ENCODE measurements at regions not wholly inside any gene's neighbourhood (a gene's known extent, or its start where the extent isn't known, plus 50 kb on each side); places are given as distances from the start of the nearest gene placed in this dataset.
"Not testable (repeated sequence)": the region's sequence is repeated elsewhere in the genome, so short reads cannot be mapped to it uniquely, and the experiment has no call there.

- no peak for DNase-seq (ENCODE audit: low spot score)
Observed at GRCh38 chr12:59345406-59345805, 250.4 kb upstream of the SLC16A7 start.

- no peak for DNase-seq (ENCODE audit: low spot score)
Observed at GRCh38 chr12:59344224-59344623, 251.6 kb upstream of the SLC16A7 start.

- no peak for DNase-seq (ENCODE audit: low spot score)
Observed at GRCh38 chr12:59329462-59329861, 266.4 kb upstream of the SLC16A7 start.

GRCh38 chr12:59328395-59329075, 267.3 kb upstream of the SLC16A7 start:
- DNase-seq (ENCODE audit: low spot score): not testable (repeated sequence)

- not testable (repeated sequence) for DNase-seq (ENCODE audit: low spot score)
Observed at GRCh38 chr12:59326457-59326856, 269.4 kb upstream of the SLC16A7 start.

- no peak for DNase-seq (ENCODE audit: low spot score)
Observed at GRCh38 chr12:59322473-59322872, 273.4 kb upstream of the SLC16A7 start.

GRCh38 chr12:59321278-59321677, 274.6 kb upstream of the SLC16A7 start:
- DNase-seq (ENCODE audit: low spot score): no peak

- DNase-seq (ENCODE audit: low spot score): no peak
Observed at GRCh38 chr12:59320112-59320511, 275.7 kb upstream of the SLC16A7 start.

GRCh38 chr12:59318940-59319339, 276.9 kb upstream of the SLC16A7 start:
- no peak for DNase-seq (ENCODE audit: low spot score)

GRCh38 chr12:59317598-59317997, 278.2 kb upstream of the SLC16A7 start:
- no peak for DNase-seq (ENCODE audit: low spot score)

GRCh38 chr12:59316938-59317337, 278.9 kb upstream of the SLC16A7 start:
- no peak for DNase-seq (ENCODE audit: low spot score)

- DNase-seq (ENCODE audit: low spot score): not testable (repeated sequence)
Observed at GRCh38 chr12:59316354-59316753, 279.5 kb upstream of the SLC16A7 start.

GRCh38 chr12:59314209-59314608, 281.6 kb upstream of the SLC16A7 start:
- DNase-seq (ENCODE audit: low spot score): no peak

GRCh38 chr12:59304077-59304721, 291.6 kb upstream of the SLC16A7 start:
- DNase-seq (ENCODE audit: low spot score): no peak

- no peak for DNase-seq (ENCODE audit: low spot score)
Observed at GRCh38 chr12:59298296-59298695, 297.5 kb upstream of the SLC16A7 start.

GRCh38 chr12:59294221-59294620, 301.6 kb upstream of the SLC16A7 start:
- no peak for DNase-seq (ENCODE audit: low spot score)

- no peak for DNase-seq (ENCODE audit: low spot score)
Observed at GRCh38 chr12:59282999-59283398, 312.8 kb upstream of the SLC16A7 start.

GRCh38 chr12:59273561-59273960, 322.3 kb upstream of the SLC16A7 start:
- DNase-seq (ENCODE audit: low spot score): not testable (repeated sequence)

- no peak for DNase-seq (ENCODE audit: low spot score)
Observed at GRCh38 chr12:59268295-59268809, 327.5 kb upstream of the SLC16A7 start.

GRCh38 chr12:59260202-59260601, 335.6 kb upstream of the SLC16A7 start:
- DNase-seq (ENCODE audit: low spot score): no peak

GRCh38 chr12:59252731-59253130, 332.4 kb upstream of the LRIG3 start:
- no peak for DNase-seq (ENCODE audit: low spot score)

- no peak for DNase-seq (ENCODE audit: low spot score)
Observed at GRCh38 chr12:59250766-59251165, 330.5 kb upstream of the LRIG3 start.

- DNase-seq (ENCODE audit: low spot score): no peak
Observed at GRCh38 chr12:59240048-59240447, 319.7 kb upstream of the LRIG3 start.

GRCh38 chr12:59234391-59234790, 314.1 kb upstream of the LRIG3 start:
- DNase-seq (ENCODE audit: low spot score): no peak
